HG02642 (cell line): ENCODE measurements at regions not wholly inside any gene's neighbourhood (a gene's known extent, or its start where the extent isn't known, plus 50 kb on each side); places are given as distances from the start of the nearest gene placed in this dataset.

Experiments used
- ATAC-seq: cut with Tn5 transposase; IDR thresholded peaks from one replicate; pipeline ENCODE4 v1.9.1; 2021; ENCODE audit warnings: mild to moderate bottlenecking; ENCODE audit not compliant: unreplicated experiment, poor library complexity

DNA sequence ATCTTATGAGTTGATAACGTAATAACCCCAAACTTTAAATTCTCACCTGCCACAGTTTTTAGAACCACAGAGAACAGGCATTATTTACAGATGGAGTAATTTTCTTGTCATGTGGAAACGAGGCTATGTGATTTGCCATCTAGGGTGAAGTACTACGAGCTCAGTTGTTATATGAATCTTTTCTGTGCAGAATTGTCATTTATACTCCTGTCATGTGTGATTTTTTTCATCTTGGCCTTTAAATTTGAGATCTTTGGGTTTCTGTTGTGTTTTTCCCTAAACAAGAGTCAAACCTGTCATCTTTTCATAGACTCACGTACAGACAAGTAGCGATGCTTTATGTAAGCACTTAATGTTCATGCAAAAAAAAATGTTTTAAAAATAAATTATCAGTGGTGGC, 153.7 kb upstream of the TAC1 start:
- no peak for ATAC-seq

DNA sequence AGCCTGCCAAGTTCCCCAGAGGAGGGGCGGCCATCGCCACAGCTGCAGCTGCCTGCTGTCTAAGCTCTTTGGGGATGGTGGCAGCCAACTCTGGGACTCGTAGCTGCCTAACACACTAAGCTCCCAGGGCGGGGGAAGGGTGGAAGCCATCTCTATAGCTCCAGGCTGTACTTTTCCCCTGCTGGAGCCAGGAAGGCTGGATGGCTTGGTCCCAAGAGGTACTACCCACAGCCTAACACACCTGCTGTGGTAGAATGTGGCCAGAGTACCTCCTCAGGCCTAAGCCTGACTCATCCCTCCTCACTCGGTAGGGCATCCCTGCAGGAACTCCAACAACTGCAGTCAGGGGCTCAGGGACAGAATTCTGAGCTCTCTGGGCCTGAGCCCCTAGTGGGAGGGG, 151.7 kb upstream of the TAC1 start:
- ATAC-seq, result no peak

DNA sequence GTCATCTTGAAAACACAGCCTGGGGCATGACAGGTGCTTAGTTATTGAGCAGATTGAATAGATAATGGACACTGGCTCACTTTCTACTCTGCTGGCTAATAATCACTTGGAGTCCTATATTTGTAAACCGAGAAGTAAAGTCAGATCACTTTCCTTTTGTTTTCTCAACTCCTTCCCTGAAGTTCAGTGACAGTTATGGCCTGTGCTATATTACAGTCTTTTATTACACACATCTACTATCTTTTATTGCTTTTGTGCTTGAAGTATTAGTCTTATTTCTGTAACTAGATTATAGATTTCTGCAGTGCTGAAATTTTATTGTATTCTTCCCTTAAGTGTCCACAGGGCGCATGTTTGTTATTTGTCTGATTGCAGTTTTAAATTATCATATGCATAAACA, 136.4 kb upstream of the TAC1 start:
- ATAC-seq, result no peak

DNA sequence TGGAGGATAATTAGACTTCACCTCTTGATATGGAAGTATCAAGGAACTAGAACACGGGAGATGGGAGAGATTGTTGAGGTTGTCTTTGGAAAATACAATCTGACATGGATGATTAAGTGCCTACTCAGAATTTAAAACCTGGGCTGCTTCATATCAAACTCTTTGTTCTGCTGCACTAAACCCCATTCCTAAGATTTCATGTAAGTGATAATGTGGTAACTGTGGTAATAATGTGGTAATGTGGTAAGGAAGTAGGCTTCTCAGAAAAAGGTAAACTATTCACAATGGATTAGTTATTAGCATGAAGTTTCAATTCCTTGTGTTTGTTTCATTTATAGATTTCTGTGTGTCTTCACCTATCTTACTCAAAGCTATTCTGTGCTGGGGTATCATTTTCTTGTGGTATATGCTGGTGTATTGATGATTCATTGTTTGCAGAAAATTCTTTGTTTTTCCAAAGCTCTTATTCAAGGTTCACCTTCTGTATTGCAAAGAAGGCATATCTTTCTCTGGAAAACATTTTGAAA, 129.9 kb upstream of the TAC1 start:
- ATAC-seq, result no peak

DNA sequence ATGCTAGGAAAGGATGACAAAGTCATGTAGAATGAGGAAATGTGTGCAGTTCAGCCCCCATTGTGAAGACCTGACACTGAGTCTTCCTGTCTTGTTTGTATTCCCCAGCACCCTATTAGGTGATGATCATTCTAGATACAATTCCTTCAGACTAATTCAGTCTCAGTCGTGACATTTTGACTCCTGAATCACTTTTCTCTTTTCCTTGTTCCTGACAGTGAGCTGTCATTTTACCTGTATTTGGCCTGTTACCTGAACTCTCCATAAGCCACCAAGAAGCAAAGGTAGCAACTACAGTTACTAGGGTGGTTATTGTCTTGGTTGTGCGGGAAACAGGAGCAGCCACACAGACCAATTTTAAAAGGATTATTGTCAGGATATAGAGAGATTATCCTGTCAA, 111.4 kb upstream of the TAC1 start:
- ATAC-seq, result no peak

DNA sequence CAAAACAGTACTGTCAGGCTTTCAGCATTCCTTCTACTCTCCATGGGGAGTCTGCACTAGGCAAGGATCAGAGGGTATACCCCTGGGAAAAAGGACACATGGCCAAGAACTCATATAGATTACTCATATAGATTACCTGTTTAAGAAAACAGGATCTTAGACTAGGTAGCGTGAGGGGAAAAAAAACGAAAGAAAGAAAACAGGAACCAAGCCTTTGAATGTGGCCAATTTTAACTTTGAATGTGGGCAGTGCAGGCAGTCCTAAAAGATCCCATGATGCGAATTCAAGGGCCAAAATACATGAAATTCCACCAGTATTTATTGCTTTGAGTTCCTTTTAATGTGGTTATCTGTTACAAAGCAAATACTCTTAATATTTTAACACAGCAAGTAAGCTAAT, 108.6 kb upstream of the TAC1 start:
- peak; percentile 84 for ATAC-seq

DNA sequence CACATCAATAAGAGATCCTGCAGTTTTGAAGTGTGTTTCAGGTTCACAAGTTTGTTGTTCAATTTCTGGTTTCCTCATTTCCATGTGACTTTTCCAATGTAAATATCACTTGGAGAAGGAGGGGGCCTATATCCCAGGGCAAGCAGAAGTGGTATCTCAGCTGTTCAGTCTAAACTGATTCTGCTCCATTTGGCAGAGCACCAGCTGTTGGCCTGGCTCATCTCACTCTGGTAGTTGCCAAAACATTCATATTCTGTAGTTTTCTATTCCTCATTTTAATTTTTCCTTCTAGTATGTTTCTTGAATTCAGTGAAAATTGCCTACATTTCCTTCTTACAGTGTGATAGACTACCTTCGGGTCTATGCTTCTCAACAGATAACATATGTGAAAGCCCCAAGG, 101.8 kb upstream of the TAC1 start:
- ATAC-seq, result no peak

DNA sequence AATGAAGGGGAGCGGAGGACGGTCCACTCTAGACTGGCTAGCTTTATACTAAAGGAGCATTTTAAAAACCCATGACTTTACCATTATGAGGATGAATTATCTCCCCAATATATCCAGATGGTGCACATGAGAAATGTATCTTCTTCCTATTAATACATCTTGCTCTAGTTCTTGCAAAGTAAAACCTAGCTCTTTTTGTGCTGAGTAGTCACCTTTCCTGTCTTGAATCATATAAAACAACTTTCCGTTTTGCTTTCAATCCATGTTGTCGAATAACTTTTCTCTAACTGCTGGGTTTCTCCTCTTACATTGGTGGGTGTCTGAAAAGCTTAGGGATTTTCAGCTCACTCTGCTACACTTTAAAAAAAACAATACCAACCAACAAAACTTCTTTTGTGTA, 96.3 kb upstream of the TAC1 start:
- ATAC-seq, result no peak

DNA sequence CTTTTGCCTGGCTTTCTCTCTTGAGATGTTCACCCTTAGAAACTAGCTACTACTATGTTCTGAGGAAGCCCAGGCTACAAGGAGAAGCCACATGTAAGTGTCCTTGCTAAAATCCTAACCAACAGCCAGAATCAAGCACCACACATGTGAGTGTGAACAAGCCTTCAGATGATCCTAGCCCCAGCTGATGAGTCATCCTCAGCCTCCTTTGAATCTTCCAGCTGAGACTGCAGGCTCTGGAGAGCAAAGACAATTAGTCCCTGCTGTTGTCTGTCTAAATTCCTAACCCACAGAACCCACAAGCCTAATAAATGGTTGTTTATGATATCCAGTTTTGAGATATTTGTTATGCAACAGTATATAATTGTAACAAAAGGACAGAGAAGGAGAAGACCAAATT, 92.8 kb upstream of the TAC1 start:
- no peak for ATAC-seq

DNA sequence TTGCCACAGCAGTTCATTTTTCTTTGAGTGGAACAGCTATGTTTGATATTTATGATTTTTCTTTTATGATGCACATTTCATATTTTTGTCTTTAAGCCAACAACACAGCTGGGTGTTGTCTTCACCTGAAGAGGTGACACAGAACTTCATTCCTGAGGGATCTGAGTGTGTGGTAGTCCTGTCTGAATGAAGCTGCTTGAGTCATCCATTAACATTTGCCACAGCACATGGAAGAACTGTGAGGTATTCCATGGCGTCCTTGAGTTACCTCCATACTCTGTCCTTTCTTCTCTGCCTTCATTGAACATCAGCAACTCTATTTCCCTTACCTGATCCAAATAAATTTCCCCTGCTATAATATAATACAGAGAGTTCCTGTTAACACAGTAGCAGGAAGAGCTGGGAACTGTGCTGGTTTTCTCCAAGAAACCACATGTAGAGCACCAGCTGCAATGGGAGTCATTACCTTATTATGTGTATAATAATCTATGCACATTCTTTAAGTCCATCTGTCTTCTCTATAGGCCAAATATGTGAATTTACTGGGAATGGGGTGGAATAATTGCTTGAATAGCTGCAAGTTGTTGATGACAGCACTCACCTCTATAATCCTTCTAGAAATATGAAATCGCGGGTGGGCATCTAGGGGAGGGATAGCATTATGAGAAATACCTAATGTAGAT, 72.4 kb upstream of the TAC1 start:
- ATAC-seq, result no peak

DNA sequence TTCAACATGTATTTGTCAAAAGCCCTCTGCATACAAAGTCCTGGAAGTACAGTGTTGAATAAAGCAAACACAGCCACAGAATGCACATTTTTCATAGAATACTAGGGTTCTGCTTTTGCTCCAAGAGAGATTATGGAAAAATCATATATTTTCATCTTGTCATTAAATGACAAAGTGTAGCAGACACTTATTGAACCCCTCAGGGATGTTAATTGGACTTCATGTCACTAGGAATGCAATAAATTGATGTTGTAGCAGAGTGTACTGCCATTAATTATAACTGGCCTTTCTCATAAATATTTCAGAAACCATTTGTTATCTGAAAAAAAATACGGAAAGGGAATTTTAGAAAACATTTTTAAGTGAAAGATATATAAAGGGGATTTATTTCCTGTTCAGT, 64.5 kb upstream of the TAC1 start:
- no peak for ATAC-seq

DNA sequence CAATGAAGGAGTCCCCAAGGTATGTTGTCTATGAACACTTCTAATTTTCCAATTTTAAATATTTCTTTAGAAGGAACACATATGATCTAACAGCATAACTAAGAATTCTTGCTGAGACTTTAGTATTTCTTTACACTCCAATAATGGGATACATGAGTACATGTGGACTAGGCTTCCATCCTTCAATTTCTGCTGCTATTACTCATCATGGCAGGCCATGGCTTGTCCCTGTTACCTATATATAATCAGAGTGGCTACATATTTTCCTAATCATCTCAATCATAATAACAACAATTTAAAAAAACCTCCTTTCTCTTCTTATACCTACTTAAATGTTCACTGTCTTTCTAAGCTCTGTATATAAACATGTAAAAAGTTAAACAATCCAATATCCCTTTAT, 60.3 kb upstream of the TAC1 start:
- no peak for ATAC-seq

DNA sequence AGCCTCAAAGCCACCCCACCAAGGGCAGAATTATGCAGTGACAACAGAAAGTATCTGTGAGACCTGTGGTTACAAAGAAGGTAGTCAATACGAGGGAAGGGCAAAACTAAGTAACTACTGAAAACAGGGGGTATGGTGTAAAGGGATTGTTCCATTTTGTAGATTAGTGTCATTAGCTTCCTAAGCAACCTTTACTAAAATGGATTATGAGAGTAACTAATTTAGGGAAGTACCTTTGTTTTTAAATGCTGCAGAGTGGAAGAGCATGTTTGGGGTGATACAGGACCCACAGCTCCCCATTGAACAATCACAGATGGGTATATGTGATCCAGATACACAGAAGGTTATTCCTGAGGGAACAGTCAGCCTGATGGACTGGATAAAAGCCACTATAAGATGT, 51.3 kb upstream of the TAC1 start:
- no peak for ATAC-seq
